ENCODE measurements at regions not wholly inside any gene's neighbourhood (a gene's known extent, or its start where the extent isn't known, plus 50 kb on each side); places are given as distances from the start of the nearest gene placed in this dataset.

- in situ Hi-C loops (cut with MboI; ENCODE audit: low sequenced_read_pairs) (no loop called here), intact Hi-C loops (cut with micrococcal nuclease) (no loop called here), dilution Hi-C loops (cut with HindIII; ENCODE audit: low sequenced_read_pairs, unreplicated experiment) (no loop called here)
- no peak overlapping the region for H2BK20ac ChIP-seq (ENCODE audit: low read depth, low read length)
- H4K91ac ChIP-seq (ENCODE audit: insufficient read depth, low read depth, low read length): no peak overlapping the region
- no CpG with 5 or more reads among the region's 1 CpG for WGBS, 2 experiments (ENCODE audit: extremely low coverage in 2 of 2, insufficient read length in 1 of 2)
- no peak overlapping the region for H4K8ac ChIP-seq (ENCODE audit: low read depth in 2 of 2, low read length in 2 of 2)
- H3K9me1 ChIP-seq (ENCODE audit: insufficient read depth, low read length): no peaks in the 10 kb centered on the region; the same call in 1 of the 2 replicates
- H3K9ac ChIP-seq (ENCODE audit: low read depth, low read length): no peak overlapping the region
- no peak overlapping the region for H4K5ac ChIP-seq (ENCODE audit: low read depth, low read length)
- H2BK5ac ChIP-seq (ENCODE audit: low read depth, low read length, poor library complexity, severe bottlenecking): no peak overlapping the region
- ATAC-seq (ENCODE audit: low read depth) (no peak), DNase-seq (no peak)
- H2AFZ ChIP-seq (replicated peaks; ENCODE audit: low read length, poor library complexity): no peak overlapping the region
- H2AK9ac ChIP-seq (replicated peaks; ENCODE audit: low read depth, low read length, poor library complexity): no peak overlapping the region
- H3K79me1 ChIP-seq (ENCODE audit: low read depth in 1 of 2, low read length in 2 of 2): no peaks in the 10 kb centered on the region
- ChIA-PET POLR2A (ENCODE audit: unreplicated experiment) (no interaction called here), CTCF (no interaction called here)
- H2BK120ac ChIP-seq (ENCODE audit: low read depth, low read length): no peak overlapping the region
- no peak overlapping the region for H3K27ac ChIP-seq (ENCODE audit: insufficient read depth, low read length)
- H2AK5ac ChIP-seq (ENCODE audit: low read depth, low read length): no peak overlapping the region
- no peaks in the 10 kb centered on the region for H3K4me1 ChIP-seq (ENCODE audit: control insufficient read depth, insufficient read depth, low read length)
- H3K18ac ChIP-seq (ENCODE audit: low read depth, low read length): no peak overlapping the region
- H3K23ac ChIP-seq (ENCODE audit: low read depth, low read length): no peak overlapping the region
- TF ChIP-seq CEBPB (IDR thresholded peaks at IDR 0.05; ENCODE audit: low read depth, low read length) (no peak), ELK1 (IDR thresholded peaks at IDR 0.05; ENCODE audit: borderline replicate concordance, low read depth, low read length) (no peak), CTCF (conservative IDR thresholded peaks at IDR 0.05; ENCODE audit: low read depth, low read length) (no peak), MAZ (IDR thresholded peaks at IDR 0.05; ENCODE audit: borderline replicate concordance, low read depth, low read length) (no peak), CHD1 (IDR thresholded peaks at IDR 0.05; ENCODE audit: low read depth, low read length) (no peak), NFE2L2 (IDR thresholded peaks at IDR 0.05; ENCODE audit: low read depth, low read length) (no peak)
- H2BK15ac ChIP-seq (ENCODE audit: low read depth, low read length): no peak overlapping the region
- H3K36me3 ChIP-seq (ENCODE audit: control insufficient read depth, insufficient read depth, low read length): no peaks in the 10 kb centered on the region
- H3K27me3 ChIP-seq (ENCODE audit: control insufficient read depth, insufficient read depth, low read length): peaks cover 13% of the 10 kb centered on the region; the same call in 1 of the 2 replicates
- H3K14ac ChIP-seq (replicated peaks; ENCODE audit: low read depth, low read length): no peak overlapping the region
- no peak overlapping the region for H3K4me3 ChIP-seq (ENCODE audit: insufficient read depth, low read depth, low read length)
- peaks cover 5% of the 10 kb centered on the region for H3K9me3 ChIP-seq (ENCODE audit: control insufficient read depth, insufficient read depth, low read length)
- no peaks in the 10 kb centered on the region for H4K20me1 ChIP-seq (ENCODE audit: insufficient read depth, low read length)
- no peak overlapping the region for H3K4me2 ChIP-seq (ENCODE audit: low read depth, low read length)
- no TSS peak for BruUV-seq (replicated peaks)
- H3K4ac ChIP-seq (ENCODE audit: low read depth, low read length): no peak overlapping the region
- no peak overlapping the region for H3K56ac ChIP-seq (ENCODE audit: extremely low read depth, insufficient read depth, low read length)
Measured at GRCh38 chr16:66238696-66239095, 127.8 kb upstream of the CDH5 start.
